PC-9 (cell line): ENCODE measurements at regions not wholly inside any gene's neighbourhood (a gene's known extent, or its start where the extent isn't known, plus 50 kb on each side); places are given as distances from the start of the nearest gene placed in this dataset.
"Not testable (repeated sequence)": the region's sequence is repeated elsewhere in the genome, so short reads cannot be mapped to it uniquely, and the experiment has no call there.

Experiments used
- CTCF ChIP-seq: fragments of 200-600 bp; sonication (generic); conservative IDR thresholded peaks from 2 replicates; pipeline ENCODE4 v1.6.1; 2017; ENCODE audit warnings: mixed run types, antibody characterized with exemption, mild to moderate bottlenecking, moderate library complexity
- EZH2 ChIP-seq: fragments of 200-600 bp; sonication (generic); IDR thresholded peaks from 2 replicates; pipeline ENCODE4 v1.8.0; 2017; ENCODE audit warnings: antibody characterized with exemption, low read depth

- not testable (repeated sequence) for TF ChIP-seq CTCF, EZH2
These were observed 77.7 kb upstream of the MAGI3 start for GRCh38 chr1:113312651-113313050.
